Neural cell (in vitro differentiated cells): ENCODE measurements at regions not wholly inside any gene's neighbourhood (a gene's known extent, or its start where the extent isn't known, plus 50 kb on each side); places are given as distances from the start of the nearest gene placed in this dataset.

Experiments
- H2AFZ ChIP-seq: fragments of 200-600, 300-800 bp; sonication (generic), shearing (Covaris generic); 2 replicates; pipeline ENCODE4 v1.6.0; 2014; ENCODE audit warnings: low read depth, mild to moderate bottlenecking, antibody characterized with exemption, low read length, moderate library complexity
- H3F3A ChIP-seq: fragments of 200-600 bp; shearing (Covaris generic); 2 replicates; pipeline ENCODE4 v1.6.1; 2016; ENCODE audit warnings: mild to moderate bottlenecking, moderate library complexity, mixed read lengths, antibody characterized with exemption, low read length; ENCODE audit not compliant: insufficient read depth, poor library complexity, severe bottlenecking
- H3K27ac ChIP-seq: fragments of 200-600, 300-800 bp; sonication (generic), shearing (Covaris generic); 2 replicates; pipeline ENCODE4 v1.5.1; 2014; ENCODE audit warnings: mild to moderate bottlenecking, low read length, moderate library complexity
- H3K27me3 ChIP-seq: fragments of 300-800, 200-600 bp; sonication (generic), shearing (Covaris generic); 2 replicates; pipeline ENCODE4 v1.6.0; 2014; ENCODE audit warnings: mild to moderate bottlenecking, low read depth, low read length, moderate library complexity; ENCODE audit not compliant: insufficient read depth
- H3K36me3 ChIP-seq: fragments of 300-800, 200-600 bp; sonication (generic), shearing (Covaris generic); 2 replicates; pipeline ENCODE4 v1.5.1; 2014; ENCODE audit warnings: mild to moderate bottlenecking, antibody characterized with exemption, low read length, moderate library complexity; ENCODE audit not compliant: insufficient read depth
- H3K4me2 ChIP-seq: fragments of 300-800, 200-600 bp; sonication (generic), shearing (Covaris generic); 2 replicates; pipeline ENCODE4 v1.6.0; 2014; ENCODE audit warnings: mild to moderate bottlenecking, low read length
- H3K4me3 ChIP-seq: fragments of 300-800, 200-600 bp; sonication (generic), shearing (Covaris generic); 2 replicates; pipeline ENCODE4 v1.5.1; 2014; ENCODE audit warnings: mild to moderate bottlenecking, low read length, moderate library complexity
- H3K79me2 ChIP-seq: fragments of 200-600 bp; shearing (Covaris generic); replicated peaks from 2 replicates; pipeline ENCODE4 v1.6.0; 2014; ENCODE audit warnings: mild to moderate bottlenecking, low read length, moderate library complexity; ENCODE audit not compliant: insufficient read depth
- H3K9ac ChIP-seq: fragments of 300-800, 200-600 bp; sonication (generic), shearing (Covaris generic); 2 replicates; pipeline ENCODE4 v1.6.1; 2016; ENCODE audit warnings: mild to moderate bottlenecking, low read length, mixed read lengths
- H3K9me2 ChIP-seq: fragments of 200-600 bp; shearing (Covaris generic); 2 replicates; pipeline ENCODE4 v1.6.1; 2016; ENCODE audit warnings: mild to moderate bottlenecking, low read length, mixed read lengths; ENCODE audit not compliant: insufficient read depth
- H3K9me3 ChIP-seq: fragments of 200-600, 300-800 bp; sonication (generic), shearing (Covaris generic); 2 replicates; pipeline ENCODE4 v1.6.1; 2016; ENCODE audit warnings: mild to moderate bottlenecking, mixed run types, low read length, moderate library complexity, mixed read lengths
- H4K20me1 ChIP-seq: fragments of 200-600 bp; shearing (Covaris generic); 2 replicates; pipeline ENCODE4 v1.6.1; 2016; ENCODE audit warnings: mild to moderate bottlenecking, mixed run types; ENCODE audit not compliant: insufficient read depth
- EP300 ChIP-seq: fragments of 450-650 bp; conservative IDR thresholded peaks from 2 replicates; pipeline ENCODE4 v1.6.1; 2014; ENCODE audit warnings: antibody characterized with exemption, mild to moderate bottlenecking, moderate library complexity; ENCODE audit not compliant: poor library complexity, severe bottlenecking
- EZH2 ChIP-seq: fragments of 200-600, 300-800 bp; shearing (Covaris generic), sonication (generic); IDR thresholded peaks from 2 replicates; pipeline ENCODE4 v1.6.1; 2014; ENCODE audit warnings: antibody characterized with exemption, low read length, borderline replicate concordance, mild to moderate bottlenecking; ENCODE audit not compliant: insufficient read depth, poor library complexity, severe bottlenecking
- MXI1 ChIP-seq: fragments of 450-650 bp; conservative IDR thresholded peaks from 2 replicates; pipeline ENCODE4 v1.6.1; 2014; ENCODE audit warnings: antibody characterized with exemption, mild to moderate bottlenecking; ENCODE audit not compliant: poor library complexity, severe bottlenecking
- POLR2AphosphoS5 ChIP-seq: IDR thresholded peaks from 2 replicates; pipeline ENCODE4 v1.6.1; 2012
- RAD21 ChIP-seq: fragments of 450-650 bp; conservative IDR thresholded peaks from 2 replicates; pipeline ENCODE4 v1.6.1; 2014; ENCODE audit warnings: antibody characterized with exemption, mild to moderate bottlenecking, moderate library complexity
- SMC3 ChIP-seq: fragments of 450-650 bp; conservative IDR thresholded peaks from 2 replicates; pipeline ENCODE4 v1.6.1; 2014; ENCODE audit warnings: antibody characterized with exemption, mild to moderate bottlenecking, moderate library complexity; ENCODE audit not compliant: poor library complexity
- TAF1 ChIP-seq: IDR thresholded peaks from 2 replicates; pipeline ENCODE4 v1.6.1; 2012; ENCODE audit warnings: low read depth
- TF ChIP-seq, protein P1 (sequence below): IDR thresholded peaks from 2 replicates; pipeline ENCODE4 v1.6.1; 2012; ENCODE audit warnings: borderline replicate concordance
- TF ChIP-seq, protein P2 (sequence below): fragments of 450-650 bp; IDR thresholded peaks from 2 replicates; pipeline ENCODE4 v1.5.1; 2014; ENCODE audit warnings: antibody characterized with exemption, mild to moderate bottlenecking, moderate library complexity; ENCODE audit not compliant: poor library complexity, severe bottlenecking

DNA sequence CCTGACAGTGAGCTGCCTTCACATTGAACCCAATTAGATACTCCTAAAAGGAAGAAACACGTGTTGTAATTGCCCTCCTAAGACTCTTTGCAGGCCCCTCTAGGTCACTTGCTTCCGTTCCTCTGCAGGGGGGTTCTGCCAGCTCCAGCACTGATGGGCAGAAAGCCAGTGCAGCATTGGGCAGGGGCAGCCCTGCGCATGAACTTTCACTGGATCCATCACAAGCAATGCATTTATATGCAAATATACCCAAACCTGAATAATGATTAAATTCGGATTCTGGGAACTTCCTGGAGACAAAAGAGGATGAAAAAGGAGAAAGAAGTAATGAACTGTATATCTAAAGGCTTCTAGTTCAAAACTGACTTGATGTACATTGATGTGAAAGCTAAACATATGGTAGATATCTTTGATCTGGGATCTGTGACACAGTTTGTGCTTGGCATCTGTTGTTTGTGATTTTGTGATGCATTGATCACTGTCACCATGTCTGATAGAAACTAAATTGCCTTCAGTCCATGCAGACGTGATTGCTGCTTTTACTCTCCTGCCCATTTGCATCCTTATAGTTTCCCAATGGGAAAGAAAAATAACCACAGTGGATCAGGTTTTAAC is 313.4 kb downstream of the DEPDC1B start:
- no peaks in the 10 kb centered on the region for H3K9me2 ChIP-seq
- H3K4me3 ChIP-seq = no peak overlapping the region
- TF ChIP-seq RAD21 (no peak), SMC3 (no peak), EZH2 (no peak), TAF1 (no peak), MXI1 (no peak), POLR2AphosphoS5 (no peak), EP300 (no peak)
- TF ChIP-seq, protein P1, sequence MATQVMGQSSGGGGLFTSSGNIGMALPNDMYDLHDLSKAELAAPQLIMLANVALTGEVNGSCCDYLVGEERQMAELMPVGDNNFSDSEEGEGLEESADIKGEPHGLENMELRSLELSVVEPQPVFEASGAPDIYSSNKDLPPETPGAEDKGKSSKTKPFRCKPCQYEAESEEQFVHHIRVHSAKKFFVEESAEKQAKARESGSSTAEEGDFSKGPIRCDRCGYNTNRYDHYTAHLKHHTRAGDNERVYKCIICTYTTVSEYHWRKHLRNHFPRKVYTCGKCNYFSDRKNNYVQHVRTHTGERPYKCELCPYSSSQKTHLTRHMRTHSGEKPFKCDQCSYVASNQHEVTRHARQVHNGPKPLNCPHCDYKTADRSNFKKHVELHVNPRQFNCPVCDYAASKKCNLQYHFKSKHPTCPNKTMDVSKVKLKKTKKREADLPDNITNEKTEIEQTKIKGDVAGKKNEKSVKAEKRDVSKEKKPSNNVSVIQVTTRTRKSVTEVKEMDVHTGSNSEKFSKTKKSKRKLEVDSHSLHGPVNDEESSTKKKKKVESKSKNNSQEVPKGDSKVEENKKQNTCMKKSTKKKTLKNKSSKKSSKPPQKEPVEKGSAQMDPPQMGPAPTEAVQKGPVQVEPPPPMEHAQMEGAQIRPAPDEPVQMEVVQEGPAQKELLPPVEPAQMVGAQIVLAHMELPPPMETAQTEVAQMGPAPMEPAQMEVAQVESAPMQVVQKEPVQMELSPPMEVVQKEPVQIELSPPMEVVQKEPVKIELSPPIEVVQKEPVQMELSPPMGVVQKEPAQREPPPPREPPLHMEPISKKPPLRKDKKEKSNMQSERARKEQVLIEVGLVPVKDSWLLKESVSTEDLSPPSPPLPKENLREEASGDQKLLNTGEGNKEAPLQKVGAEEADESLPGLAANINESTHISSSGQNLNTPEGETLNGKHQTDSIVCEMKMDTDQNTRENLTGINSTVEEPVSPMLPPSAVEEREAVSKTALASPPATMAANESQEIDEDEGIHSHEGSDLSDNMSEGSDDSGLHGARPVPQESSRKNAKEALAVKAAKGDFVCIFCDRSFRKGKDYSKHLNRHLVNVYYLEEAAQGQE = no peak
- TF ChIP-seq, protein P2, sequence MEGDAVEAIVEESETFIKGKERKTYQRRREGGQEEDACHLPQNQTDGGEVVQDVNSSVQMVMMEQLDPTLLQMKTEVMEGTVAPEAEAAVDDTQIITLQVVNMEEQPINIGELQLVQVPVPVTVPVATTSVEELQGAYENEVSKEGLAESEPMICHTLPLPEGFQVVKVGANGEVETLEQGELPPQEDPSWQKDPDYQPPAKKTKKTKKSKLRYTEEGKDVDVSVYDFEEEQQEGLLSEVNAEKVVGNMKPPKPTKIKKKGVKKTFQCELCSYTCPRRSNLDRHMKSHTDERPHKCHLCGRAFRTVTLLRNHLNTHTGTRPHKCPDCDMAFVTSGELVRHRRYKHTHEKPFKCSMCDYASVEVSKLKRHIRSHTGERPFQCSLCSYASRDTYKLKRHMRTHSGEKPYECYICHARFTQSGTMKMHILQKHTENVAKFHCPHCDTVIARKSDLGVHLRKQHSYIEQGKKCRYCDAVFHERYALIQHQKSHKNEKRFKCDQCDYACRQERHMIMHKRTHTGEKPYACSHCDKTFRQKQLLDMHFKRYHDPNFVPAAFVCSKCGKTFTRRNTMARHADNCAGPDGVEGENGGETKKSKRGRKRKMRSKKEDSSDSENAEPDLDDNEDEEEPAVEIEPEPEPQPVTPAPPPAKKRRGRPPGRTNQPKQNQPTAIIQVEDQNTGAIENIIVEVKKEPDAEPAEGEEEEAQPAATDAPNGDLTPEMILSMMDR = no peak
- H2AFZ ChIP-seq = no peak overlapping the region
- no peaks in the 10 kb centered on the region for H3K27me3 ChIP-seq
- H3K4me2 ChIP-seq = no peak overlapping the region
- H4K20me1 ChIP-seq = no peaks in the 10 kb centered on the region
- H3K9ac ChIP-seq = no peak overlapping the region
- H3K79me2 ChIP-seq = no peaks in the 10 kb centered on the region
- no peak overlapping the region for H3K27ac ChIP-seq
- no peaks in the 10 kb centered on the region for H3K9me3 ChIP-seq
- H3K36me3 ChIP-seq = no peaks in the 10 kb centered on the region
- no peaks in the 10 kb centered on the region for H3F3A ChIP-seq

DNA sequence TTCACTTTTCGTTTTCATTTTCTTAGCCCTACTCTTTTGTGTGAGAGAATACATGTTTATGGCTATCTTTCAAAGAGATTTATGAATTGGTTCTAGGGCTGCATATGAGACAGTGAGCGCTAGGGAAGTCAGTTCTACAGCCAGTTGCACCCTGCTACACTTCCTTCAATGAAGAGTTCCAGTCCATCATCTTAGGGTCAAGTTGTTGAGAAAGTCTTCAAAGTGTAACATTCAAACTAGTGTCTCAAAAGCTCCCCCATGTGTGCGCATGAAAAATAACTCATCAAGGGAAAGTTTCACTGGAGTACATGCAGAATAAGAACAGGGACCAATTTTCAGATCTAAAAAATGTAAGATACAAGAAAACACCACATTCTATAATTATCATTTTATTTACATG is 317.2 kb downstream of the DEPDC1B start:
- Histone ChIP-seq H3K9ac (no peak overlapping the region), H3K4me2 (no peak overlapping the region), H3K4me3 (no peak overlapping the region), H4K20me1 (no peaks in the 10 kb centered on the region), H3K36me3 (no peaks in the 10 kb centered on the region), H3K79me2 (no peaks in the 10 kb centered on the region), H2AFZ (no peak overlapping the region), H3K9me2 (no peaks in the 10 kb centered on the region), H3K9me3 (no peaks in the 10 kb centered on the region), H3F3A (no peaks in the 10 kb centered on the region), H3K27ac (no peak overlapping the region), H3K27me3 (no peaks in the 10 kb centered on the region)
- TF ChIP-seq MXI1 (no peak), POLR2AphosphoS5 (no peak), SMC3 (peak; percentile 90), RAD21 (peak; percentile 81), TAF1 (no peak), EZH2 (no peak), EP300 (no peak)
- TF ChIP-seq, protein P1 = no peak
- TF ChIP-seq, protein P2 = peak; percentile 74
